PC-3 (cell line): ENCODE measurements at regions not wholly inside any gene's neighbourhood (a gene's known extent, or its start where the extent isn't known, plus 50 kb on each side); places are given as distances from the start of the nearest gene placed in this dataset.

Experiments used
- ATAC-seq: fragments of 200-7000 bp; cut with Tn5 transposase; 2 replicates; pipeline ENCODE4 v1.9.1; 2020; ENCODE audit warnings: mild to moderate bottlenecking, moderate library complexity
- BruUV-seq: library from RNA; stranded (reverse); fragments of 400-500 nt; replicated peaks from 2 replicates; lab custom pipeline; 2021; lab: Mats Ljungman, UMichigan
- CTCF ChIA-PET: fragments of 300-600 bp; sonication (Branson Sonifier 250); formaldehyde crosslinking; loops from one replicate; lab custom pipeline; 2022; ENCODE audit warnings: antibody characterized with exemption; lab: Charles Lee
- POLR2A ChIA-PET: fragments of 300-600 bp; sonication (Branson Sonifier 250); formaldehyde crosslinking; loops from one replicate; lab custom pipeline; 2022; ENCODE audit warnings: antibody characterized with exemption; ENCODE audit not compliant: unreplicated experiment; lab: Charles Lee
- DNase-seq: peaks from one replicate; pipeline ENCODE4 v3.0.0-alpha.2; 2015
- H2AFZ ChIP-seq: fragments of 300-600 bp; sonication (generic); 2 replicates; pipeline ENCODE4 v1.6.0; 2016; ENCODE audit warnings: antibody characterized with exemption, low read length
- H3F3A ChIP-seq: fragments of 300-600 bp; sonication (generic); one replicate; pipeline ENCODE4 v1.6.0; 2017; ENCODE audit warnings: antibody characterized with exemption, low read length, control low read depth, mild to moderate bottlenecking; ENCODE audit not compliant: unreplicated experiment
- H3K27ac ChIP-seq: fragments of 300-600 bp; sonication (generic); 2 replicates; pipeline ENCODE4 v1.5.1; 2016; ENCODE audit warnings: mild to moderate bottlenecking, low read length
- H3K27me3 ChIP-seq: fragments of 300-600 bp; sonication (generic); 2 replicates; pipeline ENCODE4 v1.6.1; 2016; ENCODE audit warnings: low read length, mixed read lengths
- H3K36me3 ChIP-seq: fragments of 300-600 bp; sonication (generic); 2 replicates; pipeline ENCODE4 v1.6.1; 2016; ENCODE audit warnings: low read depth, mixed run types, low read length, mixed read lengths
- H3K4me1 ChIP-seq: fragments of 300-600 bp; sonication (generic); 2 replicates; pipeline ENCODE4 v1.5.1; 2016; ENCODE audit warnings: low read length; ENCODE audit not compliant: insufficient read depth
- H3K4me2 ChIP-seq: fragments of 300-600 bp; sonication (generic); 2 replicates; pipeline ENCODE4 v1.6.0; 2016; ENCODE audit warnings: low read length
- H3K4me3 ChIP-seq: fragments of 300-600 bp; sonication (generic); 2 replicates; pipeline ENCODE4 v1.5.1; 2016; ENCODE audit warnings: mild to moderate bottlenecking, low read length, mixed read lengths
- H3K79me2 ChIP-seq: fragments of 300-600 bp; sonication (generic); 2 replicates; pipeline ENCODE4 v1.6.1; 2017; ENCODE audit warnings: low read length, mixed read lengths
- H3K9ac ChIP-seq: fragments of 300-600 bp; sonication (generic); 2 replicates; pipeline ENCODE4 v1.6.0; 2016; ENCODE audit warnings: mild to moderate bottlenecking, low read length
- H3K9me2 ChIP-seq: fragments of 300-600 bp; sonication (generic); replicated peaks from 2 replicates; pipeline ENCODE4 v1.6.1; 2016; ENCODE audit warnings: mixed run types, low read length, mixed read lengths
- H3K9me3 ChIP-seq: fragments of 300-600 bp; sonication (generic); 2 replicates; pipeline ENCODE4 v1.6.1; 2016; ENCODE audit warnings: low read length, mixed read lengths
- H4K20me1 ChIP-seq: fragments of 300-600 bp; sonication (generic); 2 replicates; pipeline ENCODE4 v1.6.1; 2016; ENCODE audit warnings: low read length, mixed read lengths
- EZH2 ChIP-seq: fragments of 300-600 bp; sonication (generic); IDR thresholded peaks from one replicate; pipeline ENCODE4 v1.6.1; 2017; ENCODE audit warnings: antibody characterized with exemption, mild to moderate bottlenecking, low read length; ENCODE audit not compliant: unreplicated experiment
- EZH2phosphoT487 ChIP-seq: fragments of 300-600 bp; sonication (generic); IDR thresholded peaks from 2 replicates; pipeline ENCODE4 v1.6.1; 2018; ENCODE audit warnings: mild to moderate bottlenecking, antibody characterized with exemption, low read length, borderline replicate concordance
- intact Hi-C: fragments of 100-400 bp; cut with micrococcal nuclease; formaldehyde crosslinking; loops from 2 replicates; pipeline ENCODE4 v1.9.0; 2023
- TF ChIP-seq, protein P1 (sequence below): fragments of 300-600 bp; sonication (generic); conservative IDR thresholded peaks from 2 replicates; pipeline ENCODE4 v1.5.1; 2017; ENCODE audit warnings: antibody characterized with exemption, low read depth, mild to moderate bottlenecking, low read length

DNA sequence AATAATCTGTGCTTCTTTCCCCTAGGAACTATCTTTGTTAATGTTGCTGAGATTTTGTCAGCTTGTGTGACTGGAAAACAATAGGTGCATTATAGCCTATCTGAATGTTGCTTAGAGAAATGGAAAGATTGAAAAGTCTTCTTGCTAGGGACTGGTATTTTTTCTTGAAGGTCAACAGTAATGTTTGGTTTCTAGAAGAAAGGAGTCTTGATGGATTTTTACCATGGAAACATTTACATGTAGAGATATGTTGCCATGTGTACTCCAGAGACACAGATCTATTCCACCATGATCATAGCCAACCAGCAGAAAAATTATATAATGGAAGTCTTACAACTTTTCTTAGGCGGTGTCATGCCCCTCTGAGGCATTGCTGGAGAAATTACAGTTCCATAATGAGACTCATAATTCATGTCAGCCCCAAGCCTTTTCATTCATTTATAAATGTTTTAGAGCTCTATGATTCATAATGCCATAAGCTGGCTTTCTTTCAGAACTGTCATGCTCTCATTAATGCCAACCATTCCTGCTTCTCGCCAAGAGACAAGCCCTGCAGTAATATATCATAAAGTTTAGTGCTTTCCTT lies 175.1 kb upstream of the PTPRZ1 start:
- BruUV-seq: no TSS peak
- no peak overlapping the region for H3K9ac ChIP-seq
- H4K20me1 ChIP-seq: no peaks in the 10 kb centered on the region
- POLR2A ChIA-PET: interaction anchor here (0.6 kb wide), 1 partner anchor 302 kb away, joined by 3 read pairs; no protein-coding TSS in a partner anchor
- no peaks in the 10 kb centered on the region for H3K9me2 ChIP-seq
- no peaks in the 10 kb centered on the region for H3K9me3 ChIP-seq
- TF ChIP-seq EZH2: no peak
- no peak for TF ChIP-seq EZH2phosphoT487
- TF ChIP-seq, protein P1, sequence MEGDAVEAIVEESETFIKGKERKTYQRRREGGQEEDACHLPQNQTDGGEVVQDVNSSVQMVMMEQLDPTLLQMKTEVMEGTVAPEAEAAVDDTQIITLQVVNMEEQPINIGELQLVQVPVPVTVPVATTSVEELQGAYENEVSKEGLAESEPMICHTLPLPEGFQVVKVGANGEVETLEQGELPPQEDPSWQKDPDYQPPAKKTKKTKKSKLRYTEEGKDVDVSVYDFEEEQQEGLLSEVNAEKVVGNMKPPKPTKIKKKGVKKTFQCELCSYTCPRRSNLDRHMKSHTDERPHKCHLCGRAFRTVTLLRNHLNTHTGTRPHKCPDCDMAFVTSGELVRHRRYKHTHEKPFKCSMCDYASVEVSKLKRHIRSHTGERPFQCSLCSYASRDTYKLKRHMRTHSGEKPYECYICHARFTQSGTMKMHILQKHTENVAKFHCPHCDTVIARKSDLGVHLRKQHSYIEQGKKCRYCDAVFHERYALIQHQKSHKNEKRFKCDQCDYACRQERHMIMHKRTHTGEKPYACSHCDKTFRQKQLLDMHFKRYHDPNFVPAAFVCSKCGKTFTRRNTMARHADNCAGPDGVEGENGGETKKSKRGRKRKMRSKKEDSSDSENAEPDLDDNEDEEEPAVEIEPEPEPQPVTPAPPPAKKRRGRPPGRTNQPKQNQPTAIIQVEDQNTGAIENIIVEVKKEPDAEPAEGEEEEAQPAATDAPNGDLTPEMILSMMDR: no peak
- peaks cover 7% of the 10 kb centered on the region; the same call in 1 of the 2 replicates for H3K27me3 ChIP-seq
- CTCF ChIA-PET: no interaction called here
- no peaks in the 10 kb centered on the region for H3K4me1 ChIP-seq
- intact Hi-C loops: no loop called here
- peak; percentile 26 for DNase-seq
- no peak overlapping the region for H2AFZ ChIP-seq
- no peaks in the 10 kb centered on the region for H3F3A ChIP-seq
- H3K4me2 ChIP-seq: no peak overlapping the region
- no peak for ATAC-seq
- H3K36me3 ChIP-seq: no peaks in the 10 kb centered on the region
- H3K79me2 ChIP-seq: no peaks in the 10 kb centered on the region
- H3K27ac ChIP-seq: no peak overlapping the region
- H3K4me3 ChIP-seq: no peak overlapping the region

DNA sequence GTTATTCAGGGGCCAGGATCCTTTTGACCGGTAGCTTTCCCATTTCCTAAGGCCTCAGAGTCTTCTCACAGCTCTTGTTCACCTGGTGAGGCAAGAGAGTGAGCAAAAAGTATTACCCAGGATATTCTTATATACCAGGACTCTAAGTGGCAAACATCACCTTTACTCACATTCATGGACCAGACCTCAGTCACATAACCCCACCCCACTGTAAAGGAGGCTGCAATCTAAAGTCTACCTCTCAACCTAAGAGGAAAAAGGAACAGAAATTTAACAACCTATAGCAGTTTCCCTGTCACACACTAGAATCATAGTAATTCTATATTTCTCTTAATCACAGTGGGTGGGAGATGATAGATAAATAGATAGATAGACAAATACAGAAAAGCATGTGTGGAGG lies 176.0 kb upstream of the PTPRZ1 start:
- no peak overlapping the region for H2AFZ ChIP-seq
- BruUV-seq: no TSS peak
- intact Hi-C loops: no loop called here
- no peaks in the 10 kb centered on the region for H4K20me1 ChIP-seq
- H3K27ac ChIP-seq: no peak overlapping the region
- H3F3A ChIP-seq: no peaks in the 10 kb centered on the region
- no peak overlapping the region for H3K4me2 ChIP-seq
- H3K4me3 ChIP-seq: no peak overlapping the region
- no peak for ATAC-seq
- no peak for DNase-seq
- TF ChIP-seq EZH2phosphoT487: no peak
- no peak for TF ChIP-seq EZH2
- TF ChIP-seq, protein P1: no peak
- H3K27me3 ChIP-seq: peaks cover 7% of the 10 kb centered on the region; the same call in 1 of the 2 replicates
- H3K79me2 ChIP-seq: no peaks in the 10 kb centered on the region
- no peak overlapping the region for H3K9ac ChIP-seq
- H3K36me3 ChIP-seq: no peaks in the 10 kb centered on the region
- no peaks in the 10 kb centered on the region for H3K4me1 ChIP-seq
- ChIA-PET POLR2A (no interaction called here), CTCF (no interaction called here)
- no peaks in the 10 kb centered on the region for H3K9me3 ChIP-seq
- H3K9me2 ChIP-seq: no peaks in the 10 kb centered on the region

DNA sequence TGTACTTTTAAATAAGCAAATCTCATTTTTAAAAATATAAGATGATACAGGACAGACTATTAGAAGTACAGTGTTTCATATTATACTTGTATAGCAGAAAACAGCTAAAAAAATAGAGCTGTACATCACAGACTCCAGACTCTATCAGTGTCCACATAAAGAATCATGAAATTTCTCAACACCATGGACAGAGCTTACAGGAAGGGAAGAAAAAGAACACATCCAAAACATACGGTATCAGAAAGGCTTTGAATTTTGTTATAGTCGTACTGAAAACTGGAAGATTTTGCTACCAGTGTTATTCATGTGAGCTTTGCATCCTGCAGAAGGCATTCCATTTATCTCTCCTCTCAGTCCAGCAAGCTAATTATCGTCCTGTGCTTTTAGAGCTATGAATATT lies 183.2 kb upstream of the PTPRZ1 start:
- no peaks in the 10 kb centered on the region for H3K4me1 ChIP-seq
- ChIA-PET POLR2A (no interaction called here), CTCF (no interaction called here)
- no peak overlapping the region for H3K4me3 ChIP-seq
- H3K27me3 ChIP-seq: no peaks in the 10 kb centered on the region
- DNase-seq (no peak), ATAC-seq (no peak)
- no peaks in the 10 kb centered on the region for H3K9me2 ChIP-seq
- no peak overlapping the region for H3K4me2 ChIP-seq
- intact Hi-C loops: no loop called here
- H3K79me2 ChIP-seq: no peaks in the 10 kb centered on the region
- no peak overlapping the region for H3K9ac ChIP-seq
- TF ChIP-seq EZH2phosphoT487: no peak
- TF ChIP-seq, protein P1: no peak
- TF ChIP-seq EZH2: no peak
- H3K36me3 ChIP-seq: no peaks in the 10 kb centered on the region
- H3K9me3 ChIP-seq: no peaks in the 10 kb centered on the region
- no peaks in the 10 kb centered on the region for H3F3A ChIP-seq
- H4K20me1 ChIP-seq: no peaks in the 10 kb centered on the region
- BruUV-seq: no TSS peak
- H3K27ac ChIP-seq: no peak overlapping the region
- no peak overlapping the region for H2AFZ ChIP-seq
